ENCODE measurements at regions not wholly inside any gene's neighbourhood (a gene's known extent, or its start where the extent isn't known, plus 50 kb on each side); places are given as distances from the start of the nearest gene placed in this dataset.

- TF ChIP-seq CTCF (IDR thresholded peaks at IDR 0.05 in 4 of 5, conservative IDR thresholded peaks at IDR 0.05 in 1 of 5) = no peak
- no peak for TF ChIP-seq POLR2A (IDR thresholded peaks at IDR 0.05)
Observed at GRCh38 chr11:104796301-104796700, 102.0 kb downstream of the CASP12 start.
